Hepatocyte (in vitro differentiated cells): ENCODE measurements at regions not wholly inside any gene's neighbourhood (a gene's known extent, or its start where the extent isn't known, plus 50 kb on each side); places are given as distances from the start of the nearest gene placed in this dataset.

Experiments
- EZH2 ChIP-seq: fragments of 200-600 bp; sonication (generic); IDR thresholded peaks from 2 replicates; pipeline ENCODE4 v1.6.1; 2016; ENCODE audit warnings: antibody characterized with exemption, mild to moderate bottlenecking, borderline replicate concordance
- EZH2phosphoT487 ChIP-seq: fragments of 200-600 bp; sonication (generic); IDR thresholded peaks from one replicate; pipeline ENCODE4 v1.6.1; 2018; ENCODE audit warnings: antibody characterized with exemption, mild to moderate bottlenecking, low read depth, moderate library complexity; ENCODE audit not compliant: unreplicated experiment, severe bottlenecking
- TF ChIP-seq, protein P1 (sequence below): fragments of 200-600 bp; sonication (generic); IDR thresholded peaks from 2 replicates; pipeline ENCODE4 v1.5.1; 2016; ENCODE audit warnings: antibody characterized with exemption, mild to moderate bottlenecking; ENCODE audit not compliant: poor library complexity

- no peak for TF ChIP-seq EZH2
- TF ChIP-seq, protein P1, sequence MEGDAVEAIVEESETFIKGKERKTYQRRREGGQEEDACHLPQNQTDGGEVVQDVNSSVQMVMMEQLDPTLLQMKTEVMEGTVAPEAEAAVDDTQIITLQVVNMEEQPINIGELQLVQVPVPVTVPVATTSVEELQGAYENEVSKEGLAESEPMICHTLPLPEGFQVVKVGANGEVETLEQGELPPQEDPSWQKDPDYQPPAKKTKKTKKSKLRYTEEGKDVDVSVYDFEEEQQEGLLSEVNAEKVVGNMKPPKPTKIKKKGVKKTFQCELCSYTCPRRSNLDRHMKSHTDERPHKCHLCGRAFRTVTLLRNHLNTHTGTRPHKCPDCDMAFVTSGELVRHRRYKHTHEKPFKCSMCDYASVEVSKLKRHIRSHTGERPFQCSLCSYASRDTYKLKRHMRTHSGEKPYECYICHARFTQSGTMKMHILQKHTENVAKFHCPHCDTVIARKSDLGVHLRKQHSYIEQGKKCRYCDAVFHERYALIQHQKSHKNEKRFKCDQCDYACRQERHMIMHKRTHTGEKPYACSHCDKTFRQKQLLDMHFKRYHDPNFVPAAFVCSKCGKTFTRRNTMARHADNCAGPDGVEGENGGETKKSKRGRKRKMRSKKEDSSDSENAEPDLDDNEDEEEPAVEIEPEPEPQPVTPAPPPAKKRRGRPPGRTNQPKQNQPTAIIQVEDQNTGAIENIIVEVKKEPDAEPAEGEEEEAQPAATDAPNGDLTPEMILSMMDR, result no peak
- no peak for TF ChIP-seq EZH2phosphoT487
Measured at GRCh38 chr5:98989727-98990126, 60.9 kb upstream of the CHD1 start.
